HL-60 (cell line): ENCODE measurements at regions not wholly inside any gene's neighbourhood (a gene's known extent, or its start where the extent isn't known, plus 50 kb on each side); places are given as distances from the start of the nearest gene placed in this dataset.

Experiments
- POLR2AphosphoS5 ChIP-seq: IDR thresholded peaks from 2 replicates; pipeline ENCODE4 v1.6.1; 2012; ENCODE audit warnings: low read depth
- SPI1 ChIP-seq: IDR thresholded peaks from 2 replicates; pipeline ENCODE4 v1.6.1; 2012; ENCODE audit warnings: low read depth, mild to moderate bottlenecking, borderline replicate concordance
- TF ChIP-seq, protein P1 (sequence below): IDR thresholded peaks from one replicate; pipeline ENCODE4 v1.5.1; 2011; ENCODE audit warnings: low read length, control low read depth, inconsistent platforms; ENCODE audit not compliant: insufficient read depth
- TF ChIP-seq, protein P2 (sequence below): IDR thresholded peaks from 2 replicates; pipeline ENCODE4 v1.6.1; 2012; ENCODE audit warnings: low read depth; ENCODE audit not compliant: insufficient replicate concordance

DNA sequence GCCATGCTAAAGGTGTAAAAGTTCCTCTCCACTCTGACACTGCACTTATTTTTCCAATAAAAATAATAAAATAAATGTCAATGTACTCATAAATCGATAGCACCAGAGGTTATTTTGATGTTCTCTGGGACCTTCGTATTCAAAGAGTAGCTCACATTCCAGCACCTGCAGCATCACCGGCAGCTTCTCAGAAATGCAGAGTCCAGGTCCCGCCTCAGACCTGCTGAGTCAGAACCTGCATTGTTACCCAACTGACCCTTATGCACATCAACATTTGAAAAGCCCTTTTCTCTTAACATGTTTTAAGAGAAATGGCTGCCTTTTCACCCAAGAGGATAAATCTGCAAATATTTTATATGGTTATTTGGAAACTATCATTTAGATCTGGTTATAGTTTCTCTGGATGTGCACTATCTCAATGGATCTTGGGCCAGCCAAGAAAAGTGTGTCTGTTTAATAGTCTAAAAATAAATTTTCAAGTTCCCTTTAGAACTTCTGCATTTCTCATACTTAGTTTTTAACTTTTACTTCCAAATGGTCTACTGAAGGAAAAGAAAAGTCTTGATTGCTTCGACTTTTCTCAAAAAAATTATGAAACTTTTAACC lies 216.2 kb upstream of the PRDM1 start:
- TF ChIP-seq, protein P1, sequence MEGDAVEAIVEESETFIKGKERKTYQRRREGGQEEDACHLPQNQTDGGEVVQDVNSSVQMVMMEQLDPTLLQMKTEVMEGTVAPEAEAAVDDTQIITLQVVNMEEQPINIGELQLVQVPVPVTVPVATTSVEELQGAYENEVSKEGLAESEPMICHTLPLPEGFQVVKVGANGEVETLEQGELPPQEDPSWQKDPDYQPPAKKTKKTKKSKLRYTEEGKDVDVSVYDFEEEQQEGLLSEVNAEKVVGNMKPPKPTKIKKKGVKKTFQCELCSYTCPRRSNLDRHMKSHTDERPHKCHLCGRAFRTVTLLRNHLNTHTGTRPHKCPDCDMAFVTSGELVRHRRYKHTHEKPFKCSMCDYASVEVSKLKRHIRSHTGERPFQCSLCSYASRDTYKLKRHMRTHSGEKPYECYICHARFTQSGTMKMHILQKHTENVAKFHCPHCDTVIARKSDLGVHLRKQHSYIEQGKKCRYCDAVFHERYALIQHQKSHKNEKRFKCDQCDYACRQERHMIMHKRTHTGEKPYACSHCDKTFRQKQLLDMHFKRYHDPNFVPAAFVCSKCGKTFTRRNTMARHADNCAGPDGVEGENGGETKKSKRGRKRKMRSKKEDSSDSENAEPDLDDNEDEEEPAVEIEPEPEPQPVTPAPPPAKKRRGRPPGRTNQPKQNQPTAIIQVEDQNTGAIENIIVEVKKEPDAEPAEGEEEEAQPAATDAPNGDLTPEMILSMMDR = no peak
- TF ChIP-seq SPI1 (no peak), POLR2AphosphoS5 (no peak)
- TF ChIP-seq, protein P2, sequence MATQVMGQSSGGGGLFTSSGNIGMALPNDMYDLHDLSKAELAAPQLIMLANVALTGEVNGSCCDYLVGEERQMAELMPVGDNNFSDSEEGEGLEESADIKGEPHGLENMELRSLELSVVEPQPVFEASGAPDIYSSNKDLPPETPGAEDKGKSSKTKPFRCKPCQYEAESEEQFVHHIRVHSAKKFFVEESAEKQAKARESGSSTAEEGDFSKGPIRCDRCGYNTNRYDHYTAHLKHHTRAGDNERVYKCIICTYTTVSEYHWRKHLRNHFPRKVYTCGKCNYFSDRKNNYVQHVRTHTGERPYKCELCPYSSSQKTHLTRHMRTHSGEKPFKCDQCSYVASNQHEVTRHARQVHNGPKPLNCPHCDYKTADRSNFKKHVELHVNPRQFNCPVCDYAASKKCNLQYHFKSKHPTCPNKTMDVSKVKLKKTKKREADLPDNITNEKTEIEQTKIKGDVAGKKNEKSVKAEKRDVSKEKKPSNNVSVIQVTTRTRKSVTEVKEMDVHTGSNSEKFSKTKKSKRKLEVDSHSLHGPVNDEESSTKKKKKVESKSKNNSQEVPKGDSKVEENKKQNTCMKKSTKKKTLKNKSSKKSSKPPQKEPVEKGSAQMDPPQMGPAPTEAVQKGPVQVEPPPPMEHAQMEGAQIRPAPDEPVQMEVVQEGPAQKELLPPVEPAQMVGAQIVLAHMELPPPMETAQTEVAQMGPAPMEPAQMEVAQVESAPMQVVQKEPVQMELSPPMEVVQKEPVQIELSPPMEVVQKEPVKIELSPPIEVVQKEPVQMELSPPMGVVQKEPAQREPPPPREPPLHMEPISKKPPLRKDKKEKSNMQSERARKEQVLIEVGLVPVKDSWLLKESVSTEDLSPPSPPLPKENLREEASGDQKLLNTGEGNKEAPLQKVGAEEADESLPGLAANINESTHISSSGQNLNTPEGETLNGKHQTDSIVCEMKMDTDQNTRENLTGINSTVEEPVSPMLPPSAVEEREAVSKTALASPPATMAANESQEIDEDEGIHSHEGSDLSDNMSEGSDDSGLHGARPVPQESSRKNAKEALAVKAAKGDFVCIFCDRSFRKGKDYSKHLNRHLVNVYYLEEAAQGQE = no peak
